ENCODE measurements at regions not wholly inside any gene's neighbourhood (a gene's known extent, or its start where the extent isn't known, plus 50 kb on each side); places are given as distances from the start of the nearest gene placed in this dataset.
"Not testable (repeated sequence)": the region's sequence is repeated elsewhere in the genome, so short reads cannot be mapped to it uniquely, and the experiment has no call there.

- Histone ChIP-seq H3K4me1 (replicated peaks in 1 of 2) (no peaks in the 10 kb centered on the region), H3K4me3 (no peak overlapping the region), H3K27ac (no peak overlapping the region)
- in situ Hi-C loops (cut with MboI; ENCODE audit: low pct_unique_long_range_greater_than_20kb in 2 of 9, low sequenced_read_pairs in 9 of 9, unreplicated experiment in 9 of 9) = no loop called here
- WGBS, 10 experiments = 0% methylated on average over 1 of the region's 3 CpGs; no CpG with 5 or more reads in 9 of the 10 experiments
- ATAC-seq (replicated peaks in 6 of 8) = peak in 5 of 8 experiments; percentile 31 to 93 (median 57)
Observed at GRCh38 chr20:41717483-41717882, 99.3 kb upstream of the CHD6 start.

GRCh38 chr20:41716911-41717310 lies 98.7 kb upstream of the CHD6 start:
- H3K27ac ChIP-seq = no peak overlapping the region
- H3K4me3 ChIP-seq = no peak overlapping the region
- no peaks in the 10 kb centered on the region for H3K4me1 ChIP-seq (replicated peaks in 1 of 2)
- ATAC-seq (replicated peaks in 6 of 8) = no peak
- in situ Hi-C loops (cut with MboI; ENCODE audit: low pct_unique_long_range_greater_than_20kb in 2 of 9, low sequenced_read_pairs in 9 of 9, unreplicated experiment in 9 of 9) = no loop called here

GRCh38 chr20:41716436-41716835 lies 98.3 kb upstream of the CHD6 start:
- in situ Hi-C loops (cut with MboI; ENCODE audit: low pct_unique_long_range_greater_than_20kb in 2 of 9, low sequenced_read_pairs in 9 of 9, unreplicated experiment in 9 of 9) = no loop called here
- Histone ChIP-seq H3K27ac (no peak overlapping the region), H3K4me1 (replicated peaks in 1 of 2) (no peaks in the 10 kb centered on the region), H3K4me3 (no peak overlapping the region)
- ATAC-seq (replicated peaks in 6 of 8) = no peak
- 0 to 73% (median 51%) methylated on average over 1 to 3 of the region's 3 CpGs; no CpG with 5 or more reads in 1 of the 10 experiments for WGBS, 10 experiments

- 0 to 60% methylated on average over 1 of the region's 1 CpG; no CpG with 5 or more reads in 8 of the 10 experiments for WGBS, 10 experiments
- ATAC-seq (replicated peaks in 6 of 8) = no peak
- H3K4me1 ChIP-seq (replicated peaks in 1 of 2) = no peaks in the 10 kb centered on the region
- in situ Hi-C loops (cut with MboI; ENCODE audit: low pct_unique_long_range_greater_than_20kb in 2 of 9, low sequenced_read_pairs in 9 of 9, unreplicated experiment in 9 of 9) = no loop called here
- H3K4me3 ChIP-seq = no peak overlapping the region
- no peak overlapping the region for H3K27ac ChIP-seq
Observed at GRCh38 chr20:41715526-41715925, 97.3 kb upstream of the CHD6 start.

- Histone ChIP-seq H3K4me3 (no peak overlapping the region), H3K27ac (no peak overlapping the region), H3K4me1 (replicated peaks in 1 of 2) (no peaks in the 10 kb centered on the region)
- ATAC-seq (replicated peaks in 6 of 8) = no peak
- 0 to 38% (median 17%) methylated on average over 1 of the region's 1 CpG; no CpG with 5 or more reads in 5 of the 10 experiments for WGBS, 10 experiments
- in situ Hi-C loops (cut with MboI; ENCODE audit: low pct_unique_long_range_greater_than_20kb in 2 of 9, low sequenced_read_pairs in 9 of 9, unreplicated experiment in 9 of 9) = no loop called here
Observed at GRCh38 chr20:41714030-41714429, 95.9 kb upstream of the CHD6 start.

GRCh38 chr20:41704896-41705295 lies 86.7 kb upstream of the CHD6 start:
- no peak overlapping the region for H3K4me3 ChIP-seq
- ATAC-seq (replicated peaks in 6 of 8) = no peak
- H3K4me1 ChIP-seq (replicated peaks in 1 of 2) = no peaks in the 10 kb centered on the region
- in situ Hi-C loops (cut with MboI; ENCODE audit: low pct_unique_long_range_greater_than_20kb in 2 of 9, low sequenced_read_pairs in 9 of 9, unreplicated experiment in 9 of 9) = no loop called here
- no peak overlapping the region for H3K27ac ChIP-seq
- 58 to 93% (median 88%) methylated on average over 2 to 6 of the region's 6 CpGs; no CpG with 5 or more reads in 3 of the 10 experiments for whole genome bisulfite sequencing, 10 experiments

- no peak for ATAC-seq (replicated peaks in 6 of 8)
- no peaks in the 10 kb centered on the region for H3K4me1 ChIP-seq (replicated peaks in 1 of 2)
- no peak overlapping the region for H3K4me3 ChIP-seq
- H3K27ac ChIP-seq = no peak overlapping the region
- in situ Hi-C loops (cut with MboI; ENCODE audit: low pct_unique_long_range_greater_than_20kb in 2 of 9, low sequenced_read_pairs in 9 of 9, unreplicated experiment in 9 of 9) = no loop called here
- WGBS, 10 experiments = 25 to 100% (median 90%) methylated on average over 1 to 2 of the region's 2 CpGs; no CpG with 5 or more reads in 4 of the 10 experiments
Observed at GRCh38 chr20:41702647-41703046, 84.5 kb upstream of the CHD6 start.

- H3K27ac ChIP-seq = no peak overlapping the region
- in situ Hi-C loops (cut with MboI; ENCODE audit: low pct_unique_long_range_greater_than_20kb in 2 of 9, low sequenced_read_pairs in 9 of 9, unreplicated experiment in 9 of 9) = no loop called here
- ATAC-seq (replicated peaks in 6 of 8) = peak in 3 of 8 experiments; percentile 77 to 96 (median 94)
- WGBS, 10 experiments = 7 to 93% (median 78%) methylated on average over 2 to 5 of the region's 5 CpGs; no CpG with 5 or more reads in 3 of the 10 experiments
- no peaks in the 10 kb centered on the region for H3K4me1 ChIP-seq (replicated peaks in 1 of 2)
- no peak overlapping the region for H3K4me3 ChIP-seq
Observed at GRCh38 chr20:41701588-41702348, 83.6 kb upstream of the CHD6 start.

GRCh38 chr20:41699673-41700072 lies 81.5 kb upstream of the CHD6 start:
- H3K4me1 ChIP-seq (replicated peaks in 1 of 2); ATAC-seq (replicated peaks in 6 of 8); in situ Hi-C loops (cut with MboI; ENCODE audit: low pct_unique_long_range_greater_than_20kb in 2 of 9, low sequenced_read_pairs in 9 of 9, unreplicated experiment in 9 of 9); H3K27ac ChIP-seq; H3K4me3 ChIP-seq: not testable (repeated sequence)
- 76 to 100% (median 87%) methylated on average over 1 to 3 of the region's 3 CpGs; no CpG with 5 or more reads in 1 of the 10 experiments for WGBS, 10 experiments

- no peak for ATAC-seq (replicated peaks in 6 of 8)
- in situ Hi-C loops (cut with MboI; ENCODE audit: low pct_unique_long_range_greater_than_20kb in 2 of 9, low sequenced_read_pairs in 9 of 9, unreplicated experiment in 9 of 9) = no loop called here
- 37 to 100% (median 70%) methylated on average over 2 to 6 of the region's 6 CpGs for WGBS, 10 experiments
Observed at GRCh38 chr20:41697861-41698559, 79.8 kb upstream of the CHD6 start.

GRCh38 chr20:41696428-41696827 lies 78.3 kb upstream of the CHD6 start:
- Histone ChIP-seq H3K27ac (no peak overlapping the region), H3K4me1 (replicated peaks in 1 of 2) (peaks cover 0 to 3% of the 10 kb centered on the region in 2 donors), H3K4me3 (no peak overlapping the region)
- in situ Hi-C loops (cut with MboI; ENCODE audit: low pct_unique_long_range_greater_than_20kb in 2 of 9, low sequenced_read_pairs in 9 of 9, unreplicated experiment in 9 of 9) = no loop called here
- 6 to 94% (median 75%) methylated on average over 1 to 3 of the region's 3 CpGs; no CpG with 5 or more reads in 3 of the 10 experiments for WGBS, 10 experiments
- ATAC-seq (replicated peaks in 6 of 8) = no peak

More at GRCh38 chr20:41697861-41698559, 79.8 kb upstream of the CHD6 start:
- Histone ChIP-seq H3K4me1 (replicated peaks in 1 of 2) (peaks cover 0 to 3% of the 10 kb centered on the region in 2 donors), H3K4me3 (no peak overlapping the region), H3K27ac (no peak overlapping the region)

- in situ Hi-C loops (cut with MboI; ENCODE audit: low pct_unique_long_range_greater_than_20kb in 2 of 9, low sequenced_read_pairs in 9 of 9, unreplicated experiment in 9 of 9) = no loop called here
- ATAC-seq (replicated peaks in 6 of 8) = no peak
- H3K4me1 ChIP-seq (replicated peaks in 1 of 2) = peaks cover 0 to 3% of the 10 kb centered on the region in 2 donors
- 71 to 100% (median 88%) methylated on average over 1 to 2 of the region's 2 CpGs; no CpG with 5 or more reads in 5 of the 10 experiments for WGBS, 10 experiments
- H3K4me3 ChIP-seq = no peak overlapping the region
- H3K27ac ChIP-seq = no peak overlapping the region
Observed at GRCh38 chr20:41694796-41695195, 76.6 kb upstream of the CHD6 start.

GRCh38 chr20:41693136-41693979 lies 75.2 kb upstream of the CHD6 start:
- peak overlapping the region; percentile 74 to 79 for H3K27ac ChIP-seq
- 0 to 4% (median 1%) methylated on average over 1 to 11 of the region's 33 CpGs for WGBS, 10 experiments
- H3K4me3 ChIP-seq = peak overlapping the region; percentile 53 to 97 (median 65)
- in situ Hi-C loops (cut with MboI; ENCODE audit: low pct_unique_long_range_greater_than_20kb in 2 of 9, low sequenced_read_pairs in 9 of 9, unreplicated experiment in 9 of 9) = no loop called here
- peaks cover 0 to 3% of the 10 kb centered on the region in 2 donors for H3K4me1 ChIP-seq (replicated peaks in 1 of 2)
- peak; percentile 86 to 90 (median 88) for ATAC-seq (replicated peaks in 6 of 8)
